GM12864 (cell line): ENCODE measurements at regions not wholly inside any gene's neighbourhood (a gene's known extent, or its start where the extent isn't known, plus 50 kb on each side); places are given as distances from the start of the nearest gene placed in this dataset.

Experiments used
- DNase-seq: peaks from one replicate; pipeline ENCODE4 v3.0.0-alpha.2; 2011; ENCODE audit warnings: low read depth
- H3K4me3 ChIP-seq: 2 replicates; pipeline ENCODE4 v1.5.1; 2011; ENCODE audit warnings: mild to moderate bottlenecking, low read depth, low read length, control low read depth
- CTCF ChIP-seq: IDR thresholded peaks from 2 replicates; pipeline ENCODE4 v1.5.1; 2011; ENCODE audit warnings: low read depth, mild to moderate bottlenecking, moderate library complexity, low read length, control low read depth, inconsistent platforms; ENCODE audit errors: missing control alignments

GRCh38 chr15:62966294-62967078 is 76.1 kb upstream of the TPM1 start:
- DNase-seq: no peak
- H3K4me3 ChIP-seq: no peak overlapping the region
- TF ChIP-seq CTCF: no peak

GRCh38 chr15:62968699-62969098 is 73.8 kb upstream of the TPM1 start:
- no peak overlapping the region for H3K4me3 ChIP-seq
- TF ChIP-seq CTCF: no peak
- no peak for DNase-seq

- TF ChIP-seq CTCF: no peak
Measured at GRCh38 chr15:62969442-62970089, 73.0 kb upstream of the TPM1 start.

GRCh38 chr15:62972814-62973213 is 69.7 kb upstream of the TPM1 start:
- TF ChIP-seq CTCF: no peak
- no peak for DNase-seq
- no peak overlapping the region for H3K4me3 ChIP-seq

More at GRCh38 chr15:62969442-62970089, 73.0 kb upstream of the TPM1 start:
- DNase-seq: no peak
- no peak overlapping the region for H3K4me3 ChIP-seq

GRCh38 chr15:62975515-62975914 is 67.0 kb upstream of the TPM1 start:
- DNase-seq: no peak
- H3K4me3 ChIP-seq: no peak overlapping the region
- no peak for TF ChIP-seq CTCF

- no peak for DNase-seq
- H3K4me3 ChIP-seq: no peak overlapping the region
- TF ChIP-seq CTCF: no peak
Measured at GRCh38 chr15:62976301-62976881, 66.2 kb upstream of the TPM1 start.
